ENCODE measurements at regions not wholly inside any gene's neighbourhood (a gene's known extent, or its start where the extent isn't known, plus 50 kb on each side); places are given as distances from the start of the nearest gene placed in this dataset.

GRCh38 chr1:47647327-47647845 is 209.5 kb downstream of the FOXD2 start:
- TF ChIP-seq CTCF (IDR thresholded peaks at IDR 0.05) (no peak), POLR2A (IDR thresholded peaks at IDR 0.05) (no peak)
- H3K4me3 ChIP-seq (ENCODE audit: low read depth, poor library complexity, severe bottlenecking) = no peak overlapping the region
- 82 to 90% methylated on average over 5 of the region's 5 CpGs for WGBS, 2 donors
- intact Hi-C loops (cut with DNase I; ENCODE audit: low total_unique reads) = no loop called here
- DNase-seq (ENCODE audit: low spot score in 2 of 2) = no peak

- 53 to 69% methylated on average over 7 of the region's 7 CpGs for WGBS, 2 donors
- TF ChIP-seq POLR2A (IDR thresholded peaks at IDR 0.05) = no peak
- no peak for TF ChIP-seq CTCF (IDR thresholded peaks at IDR 0.05)
- DNase-seq (ENCODE audit: low spot score in 2 of 2) = peak in 1 of 2 donors; percentile 42
- no peak overlapping the region for H3K4me3 ChIP-seq (ENCODE audit: low read depth, poor library complexity, severe bottlenecking)
- intact Hi-C loops (cut with DNase I; ENCODE audit: low total_unique reads) = no loop called here
Measured at GRCh38 chr1:47650205-47650604, 212.4 kb downstream of the FOXD2 start.

GRCh38 chr1:47650611-47651010 is 212.8 kb downstream of the FOXD2 start:
- DNase-seq (ENCODE audit: low spot score in 2 of 2) = peak in 1 of 2 donors; percentile 37
- intact Hi-C loops (cut with DNase I; ENCODE audit: low total_unique reads) = no loop called here
- H3K4me3 ChIP-seq (ENCODE audit: low read depth, poor library complexity, severe bottlenecking) = no peak overlapping the region
- TF ChIP-seq POLR2A (IDR thresholded peaks at IDR 0.05) (no peak), CTCF (IDR thresholded peaks at IDR 0.05) (no peak)
- 60 to 65% methylated on average over 1 of the region's 1 CpG for WGBS, 2 donors

- DNase-seq (ENCODE audit: low spot score in 2 of 2) = peak in 1 of 2 donors; percentile 76
- TF ChIP-seq POLR2A (IDR thresholded peaks at IDR 0.05) (no peak), CTCF (IDR thresholded peaks at IDR 0.05) (no peak)
- no peak overlapping the region for H3K4me3 ChIP-seq (ENCODE audit: low read depth, poor library complexity, severe bottlenecking)
- intact Hi-C loops (cut with DNase I; ENCODE audit: low total_unique reads) = no loop called here
- WGBS, 2 donors = 84% methylated on average over 9 of the region's 9 CpGs
Measured at GRCh38 chr1:47651311-47652089, 213.7 kb downstream of the FOXD2 start.

- 55 to 73% methylated on average over 5 of the region's 5 CpGs for WGBS, 2 donors
- no peak for TF ChIP-seq CTCF (IDR thresholded peaks at IDR 0.05)
- no peak for TF ChIP-seq POLR2A (IDR thresholded peaks at IDR 0.05)
- intact Hi-C loops (cut with DNase I; ENCODE audit: low total_unique reads) = no loop called here
- DNase-seq (ENCODE audit: low spot score in 2 of 2) = peak in 1 of 2 donors; percentile 50
- H3K4me3 ChIP-seq (ENCODE audit: low read depth, poor library complexity, severe bottlenecking) = no peak overlapping the region
Measured at GRCh38 chr1:47655521-47656300, 217.9 kb downstream of the FOXD2 start.

All from lower leg skin (tissue), 4 donors.